HG03060 (cell line): ENCODE measurements at regions not wholly inside any gene's neighbourhood (a gene's known extent, or its start where the extent isn't known, plus 50 kb on each side); places are given as distances from the start of the nearest gene placed in this dataset.
"Not testable (repeated sequence)": the region's sequence is repeated elsewhere in the genome, so short reads cannot be mapped to it uniquely, and the experiment has no call there.

Source experiments
- ATAC-seq: cut with Tn5 transposase; IDR thresholded peaks from one replicate; pipeline ENCODE4 v1.9.1; 2021; ENCODE audit warnings: low read depth, moderate number of reproducible peaks; ENCODE audit not compliant: unreplicated experiment

DNA sequence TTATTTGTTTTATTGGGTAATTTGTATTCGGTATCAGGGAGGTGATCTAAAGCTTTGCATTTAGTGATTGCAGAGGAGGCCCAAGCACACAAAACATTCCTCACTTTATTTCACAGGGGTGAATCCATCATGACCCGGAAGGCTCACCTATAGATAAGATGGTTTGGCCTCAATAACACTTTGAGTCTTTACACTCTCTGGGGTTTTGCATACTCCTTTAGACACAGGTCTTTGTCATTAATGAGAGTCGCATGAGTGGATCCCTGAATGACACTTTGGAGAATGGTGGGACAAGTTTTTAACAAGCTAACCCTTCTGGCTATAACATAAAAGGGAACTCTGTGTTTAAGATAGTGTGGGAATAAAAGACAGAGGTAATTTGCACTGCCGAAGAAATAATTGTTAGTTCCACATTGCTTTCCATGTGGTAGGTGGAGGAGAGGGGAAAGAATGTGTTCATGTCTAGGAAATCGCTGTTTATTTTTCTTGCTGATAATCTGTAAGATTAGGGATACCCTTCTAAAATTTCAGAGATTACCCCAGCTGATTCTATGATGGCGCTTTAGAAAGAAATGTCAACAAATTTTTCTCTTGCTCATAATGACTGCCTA, 455.8 kb downstream of the TFEC start:
- no peak for ATAC-seq

DNA sequence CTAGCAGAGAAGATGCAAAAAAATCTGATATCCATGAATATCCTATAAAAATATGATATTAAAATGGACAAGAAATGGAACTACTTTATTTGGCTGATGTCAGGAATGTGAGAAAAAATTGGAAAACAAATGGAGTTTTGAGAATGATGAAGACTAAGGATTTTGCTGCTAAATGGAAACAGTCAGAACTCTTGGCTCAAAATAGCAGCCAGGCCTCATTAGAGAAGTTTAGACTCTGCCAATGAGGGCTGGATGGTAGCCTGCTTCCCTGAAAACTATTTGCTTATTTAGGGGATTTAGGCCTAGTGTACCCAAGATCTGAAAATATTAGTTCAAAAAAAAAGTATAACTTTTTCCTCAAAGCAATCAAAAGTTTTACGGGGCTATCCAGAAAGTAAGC, 458.5 kb downstream of the TFEC start:
- ATAC-seq = no peak

DNA sequence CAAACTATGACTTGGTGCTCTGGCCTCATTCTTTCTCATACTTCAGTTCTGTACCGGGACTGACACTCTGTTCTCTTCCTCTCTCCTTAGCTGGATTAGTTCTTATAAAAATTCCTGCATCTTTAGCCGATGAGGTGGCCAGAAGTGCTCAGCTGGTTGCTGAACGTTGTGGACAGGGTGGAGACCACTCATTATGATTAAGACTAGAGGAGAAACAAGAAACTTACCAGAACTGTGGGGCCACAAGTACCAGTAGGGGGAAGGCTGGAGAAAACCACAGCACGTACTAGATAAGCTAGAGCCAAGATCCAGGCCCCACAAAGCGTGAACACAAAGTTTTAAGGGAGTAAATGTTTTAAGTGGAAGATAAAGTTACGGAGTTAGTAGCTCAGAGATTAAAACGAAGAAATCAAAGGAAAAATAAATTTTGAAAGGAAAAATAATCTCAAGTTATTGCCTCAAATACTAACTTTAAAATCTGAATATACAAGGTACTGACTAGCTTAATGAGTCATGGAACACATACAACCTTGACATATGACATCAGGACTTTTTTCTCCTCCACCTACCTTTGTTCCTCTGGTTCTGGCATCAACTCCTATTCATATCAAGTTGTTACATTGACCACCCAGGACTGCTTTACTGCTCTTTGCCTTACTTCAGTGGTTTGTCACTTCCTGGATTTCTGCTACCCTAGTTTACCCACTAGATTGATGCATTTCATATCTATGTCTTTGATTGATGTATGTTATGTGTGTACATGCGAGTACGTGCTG, 469.0 kb downstream of the TFEC start:
- no peak for ATAC-seq

DNA sequence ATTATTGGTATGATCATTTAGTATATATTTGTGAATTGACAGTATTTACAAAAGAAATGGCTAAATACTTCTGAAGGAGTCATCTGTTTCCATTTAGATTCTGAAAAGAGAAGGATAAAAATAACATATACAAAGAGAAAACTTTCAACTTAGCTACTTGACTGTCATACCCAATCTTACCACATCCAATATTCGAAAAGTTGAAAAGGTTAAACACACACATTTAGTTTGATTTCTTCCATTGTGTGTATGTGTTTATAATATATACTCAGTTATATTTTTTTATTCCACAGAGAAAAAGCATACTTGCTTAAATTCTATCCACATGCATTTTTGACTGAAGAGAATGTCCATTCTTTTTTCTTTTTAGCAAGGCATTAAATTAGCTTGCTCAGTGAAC, 470.7 kb downstream of the TFEC start:
- ATAC-seq = no peak

DNA sequence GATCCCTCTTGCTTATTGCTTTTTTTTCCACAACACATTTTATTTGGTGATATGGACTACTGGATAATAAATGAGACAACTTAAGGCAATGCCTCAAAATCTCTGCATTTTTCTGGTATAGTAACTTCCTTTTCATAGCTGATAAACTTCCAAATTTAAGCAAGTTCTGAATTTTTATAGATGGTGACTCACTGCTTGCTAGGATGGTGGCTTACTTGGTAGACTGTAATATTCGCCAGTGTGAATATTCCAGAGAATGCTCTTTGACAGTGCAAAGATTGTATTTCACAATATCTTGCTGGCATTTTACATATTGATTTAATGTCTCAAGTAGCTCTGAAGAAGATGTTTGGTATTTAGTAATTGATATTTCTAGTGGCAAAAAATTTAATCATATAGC, 472.4 kb downstream of the TFEC start:
- ATAC-seq = no peak

DNA sequence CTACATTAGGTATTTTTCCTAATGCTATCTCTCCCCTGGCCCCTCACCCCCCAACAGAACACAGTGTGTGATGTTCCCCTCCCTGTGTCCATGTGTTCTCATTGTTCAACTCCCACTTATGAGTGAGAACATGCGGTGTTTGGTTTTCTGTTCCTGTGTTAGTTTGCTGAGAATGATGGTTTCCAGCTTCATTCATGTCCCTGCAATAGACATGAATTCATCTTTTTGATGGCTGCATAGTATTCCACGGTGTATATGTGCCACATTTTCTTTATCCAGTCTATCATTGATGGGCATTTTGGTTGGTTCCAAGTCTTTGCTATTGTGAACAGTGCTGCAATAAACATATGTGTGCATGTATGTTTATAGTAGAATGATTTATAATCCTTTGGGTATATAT, 473.3 kb downstream of the TFEC start:
- ATAC-seq = not testable (repeated sequence)

DNA sequence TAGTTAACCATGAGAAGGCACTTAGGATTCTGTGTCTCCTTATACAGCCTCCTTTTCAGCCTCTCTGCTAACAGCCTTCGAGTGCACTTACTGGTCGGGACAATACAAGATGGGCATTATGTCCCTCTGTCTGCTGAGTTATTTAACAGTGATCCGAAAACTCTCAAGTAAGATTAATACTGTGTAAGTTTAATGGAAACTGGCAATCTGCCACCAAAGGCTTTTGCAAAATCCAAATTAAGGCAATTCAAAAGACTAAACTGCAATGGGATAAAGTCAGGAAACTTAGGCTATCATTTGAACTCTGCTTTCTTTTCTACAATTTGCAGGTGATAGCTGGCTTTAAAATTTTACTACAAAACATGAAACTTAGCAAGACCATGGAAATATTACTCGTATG, 477.8 kb downstream of the TFEC start:
- no peak for ATAC-seq

DNA sequence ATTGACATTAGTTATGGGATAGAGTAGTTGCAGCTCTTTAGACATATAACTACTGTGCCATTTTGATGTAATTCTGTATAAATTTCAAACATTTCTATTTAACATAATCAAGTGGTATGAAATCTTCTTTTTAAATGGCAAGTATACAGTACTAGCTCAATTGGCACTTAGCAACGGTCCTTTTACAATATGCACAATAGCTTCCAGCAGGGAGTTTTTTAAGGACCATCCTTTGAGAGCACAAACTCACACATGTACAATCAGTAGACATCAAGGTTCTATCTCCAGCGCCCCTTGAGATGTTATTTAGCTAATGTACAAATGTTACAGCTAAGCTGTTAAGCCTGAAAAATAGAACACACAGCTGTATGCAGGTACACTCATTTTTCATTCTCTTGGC, 480.7 kb downstream of the TFEC start:
- no peak for ATAC-seq

DNA sequence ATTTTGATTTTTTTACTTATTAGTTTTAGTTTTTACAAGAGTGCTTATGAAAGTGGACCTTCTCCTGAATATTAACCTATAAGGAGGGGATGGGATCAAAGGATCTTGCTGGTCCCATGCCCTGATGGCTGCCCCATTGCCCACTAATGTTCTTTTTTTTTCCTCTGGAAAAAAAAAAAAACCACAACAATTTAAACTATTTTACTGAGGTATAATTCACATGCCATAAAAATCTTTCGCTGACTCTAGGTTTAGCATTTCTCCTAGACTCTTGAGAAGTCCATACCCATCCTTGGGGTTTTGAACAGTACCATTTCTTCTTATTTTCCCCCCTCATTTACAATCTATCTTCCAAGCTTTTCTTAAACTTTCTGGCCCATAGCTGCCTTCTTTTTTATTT, 481.8 kb downstream of the TFEC start:
- ATAC-seq = no peak

DNA sequence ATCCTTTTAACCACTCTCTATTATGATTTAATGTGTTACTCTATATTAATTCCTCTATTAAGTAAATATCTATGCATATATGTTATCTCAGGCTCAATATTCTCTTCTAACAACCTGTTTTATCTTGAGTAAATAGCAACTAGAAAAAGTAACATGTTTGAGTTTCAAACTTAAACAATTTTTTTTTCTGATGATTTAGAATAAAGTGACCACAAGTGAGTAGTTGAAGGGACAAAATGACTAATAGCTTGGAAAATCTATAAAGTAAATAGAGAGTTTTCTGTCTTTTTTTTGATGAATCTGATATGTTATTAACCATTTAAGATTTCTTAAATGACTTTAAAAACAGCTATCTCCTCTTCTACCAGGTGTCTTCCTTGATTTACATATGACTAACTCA, 483.8 kb downstream of the TFEC start:
- ATAC-seq = no peak

DNA sequence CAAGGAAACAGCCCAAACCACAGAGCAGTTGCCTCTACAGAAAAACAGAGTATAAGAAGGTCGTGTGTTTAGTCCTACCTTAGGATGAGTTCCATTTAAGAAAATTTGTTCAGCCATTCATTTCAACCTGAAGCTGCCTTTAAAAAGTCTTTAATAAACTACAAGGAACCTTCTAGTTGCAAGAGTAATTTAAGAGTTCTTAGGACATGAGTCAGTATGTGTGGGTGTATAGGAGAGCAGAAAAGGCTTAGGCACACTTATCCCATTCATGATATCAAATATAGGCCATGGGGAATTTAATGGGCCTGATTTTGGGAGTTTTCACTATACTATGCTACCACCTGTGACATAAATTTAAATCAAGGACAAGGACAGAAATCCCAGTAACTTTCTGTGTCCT, 496.8 kb downstream of the TFEC start:
- ATAC-seq = no peak

DNA sequence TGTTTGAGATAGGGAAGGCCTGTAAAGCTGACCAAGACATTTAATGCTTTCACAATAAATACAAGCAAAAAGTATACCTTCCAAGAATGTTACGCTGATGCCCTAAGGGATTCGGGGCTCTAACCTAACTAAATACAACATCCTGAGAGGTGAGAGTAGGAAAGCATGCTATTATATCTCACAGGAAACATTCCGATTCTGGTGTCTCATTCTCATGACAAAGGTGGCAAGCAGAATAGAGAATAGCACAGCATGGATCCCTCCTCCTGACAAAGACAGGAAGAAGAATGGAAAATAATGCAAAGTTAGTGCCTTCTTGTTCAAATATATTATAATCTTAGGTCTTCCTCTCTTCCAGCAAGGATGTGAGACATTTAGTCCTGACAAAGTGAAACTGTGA, 504.3 kb downstream of the TFEC start:
- ATAC-seq = no peak

DNA sequence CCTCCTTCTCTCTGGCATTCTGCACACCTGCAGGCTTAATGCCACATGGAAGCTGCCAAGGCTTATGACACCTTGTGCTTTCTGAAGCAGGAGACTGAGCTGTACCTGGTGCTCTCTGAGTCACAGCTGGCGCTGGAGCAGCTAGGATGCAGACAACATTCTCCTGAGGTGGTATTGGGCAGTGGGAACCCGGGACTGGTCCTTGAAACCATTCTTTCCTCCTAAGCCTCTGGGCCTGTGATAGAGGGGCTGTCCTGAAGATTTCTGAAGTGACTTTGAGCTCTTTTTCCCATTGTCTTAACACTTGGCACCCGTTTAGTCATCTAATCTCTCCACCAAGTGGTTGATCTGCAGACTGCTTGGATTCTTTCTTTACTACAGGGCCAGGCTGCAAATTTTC, 508.4 kb downstream of the TFEC start:
- ATAC-seq = no peak

DNA sequence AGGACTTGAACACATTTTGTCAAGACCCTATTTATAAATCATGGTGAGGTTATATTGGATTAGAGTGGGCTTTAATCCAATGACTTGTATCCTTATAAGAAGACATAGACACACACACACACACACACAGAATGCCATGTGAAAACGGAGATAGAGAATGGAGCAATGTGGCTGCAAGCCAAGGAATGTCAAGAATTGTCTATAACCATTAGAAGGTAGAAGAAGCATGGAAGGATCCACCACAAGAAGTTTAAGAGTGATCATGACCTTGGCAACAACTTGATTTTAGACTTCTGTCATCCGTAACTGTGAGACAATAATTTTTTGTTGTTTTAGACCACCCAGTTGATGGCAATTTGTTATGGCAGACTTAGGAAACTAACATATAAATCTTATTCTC, 514.2 kb downstream of the TFEC start:
- no peak for ATAC-seq

DNA sequence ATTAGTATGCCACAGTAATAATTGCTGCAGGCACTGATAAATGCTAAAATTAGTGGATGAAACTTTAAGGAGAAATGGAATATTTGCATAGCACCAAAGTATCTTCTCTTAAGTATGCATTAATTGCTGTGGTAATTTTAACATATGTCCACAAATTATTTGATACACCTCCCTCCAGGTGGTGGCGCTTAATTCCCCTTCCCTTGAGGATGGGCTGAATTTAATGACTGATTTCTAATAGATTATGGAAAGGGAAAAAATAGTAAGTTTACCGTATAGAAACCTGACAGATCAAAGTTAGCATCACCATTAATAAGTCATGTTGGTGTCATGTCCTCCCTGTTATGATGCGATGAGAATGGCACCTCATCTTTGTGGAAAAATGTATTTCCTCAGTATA, 519.2 kb downstream of the TFEC start:
- no peak for ATAC-seq

DNA sequence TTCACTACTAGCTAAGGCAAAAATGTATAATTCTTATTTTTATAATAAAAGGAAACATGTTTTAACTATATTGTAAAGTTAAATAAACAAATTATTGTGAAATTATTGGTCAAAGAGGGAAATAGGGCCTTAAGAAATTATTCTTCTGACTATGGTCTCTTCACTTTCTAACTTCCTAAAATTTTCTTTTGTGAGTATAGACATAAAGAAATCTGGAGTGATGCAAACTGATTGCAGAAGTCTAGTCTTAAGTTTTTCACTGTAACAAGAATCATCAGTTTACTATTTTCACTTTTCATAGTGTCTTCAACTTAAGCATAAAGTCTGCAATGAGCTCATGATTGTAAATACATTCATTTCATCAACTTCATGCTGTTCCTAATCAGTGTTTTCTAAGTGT, 525.4 kb downstream of the TFEC start:
- no peak for ATAC-seq

DNA sequence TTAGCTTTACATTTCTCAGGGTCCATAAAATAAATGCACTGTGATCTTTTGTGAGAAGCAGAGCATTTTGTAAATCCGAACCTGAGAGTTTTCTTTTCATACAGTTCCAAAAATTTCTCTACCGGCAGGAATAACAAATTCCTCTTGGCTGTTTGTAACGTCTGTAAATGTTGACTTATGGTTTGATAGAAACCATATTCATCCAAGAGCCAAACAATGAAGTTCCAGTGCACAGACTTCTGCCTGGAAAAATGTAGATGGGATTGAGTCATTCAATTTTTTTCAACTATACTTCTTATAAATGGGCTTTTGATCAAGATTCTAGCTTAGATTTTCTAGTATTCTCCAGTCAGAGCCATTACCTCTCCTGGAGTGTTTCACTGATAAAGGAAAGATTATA, 530.6 kb downstream of the TFEC start:
- no peak for ATAC-seq

DNA sequence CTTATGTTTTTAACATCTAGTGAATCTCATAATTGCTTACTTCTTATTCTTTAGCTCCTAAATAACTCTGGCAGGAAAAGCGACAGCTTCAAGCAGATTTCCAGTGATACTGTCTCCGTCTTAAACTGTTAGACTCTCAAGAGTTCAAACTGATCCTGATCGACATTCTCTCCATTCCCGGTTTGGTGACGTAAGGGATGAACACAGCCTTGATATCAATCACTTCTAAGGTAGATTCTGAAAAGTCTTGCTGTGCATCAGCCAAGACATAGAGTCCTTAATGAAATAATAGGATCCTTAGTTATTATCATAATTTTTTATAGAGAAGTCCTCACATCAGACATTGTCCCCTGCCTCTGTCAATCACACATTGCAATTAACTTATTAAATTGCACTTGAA, 534.6 kb downstream of the TFEC start:
- no peak for ATAC-seq

DNA sequence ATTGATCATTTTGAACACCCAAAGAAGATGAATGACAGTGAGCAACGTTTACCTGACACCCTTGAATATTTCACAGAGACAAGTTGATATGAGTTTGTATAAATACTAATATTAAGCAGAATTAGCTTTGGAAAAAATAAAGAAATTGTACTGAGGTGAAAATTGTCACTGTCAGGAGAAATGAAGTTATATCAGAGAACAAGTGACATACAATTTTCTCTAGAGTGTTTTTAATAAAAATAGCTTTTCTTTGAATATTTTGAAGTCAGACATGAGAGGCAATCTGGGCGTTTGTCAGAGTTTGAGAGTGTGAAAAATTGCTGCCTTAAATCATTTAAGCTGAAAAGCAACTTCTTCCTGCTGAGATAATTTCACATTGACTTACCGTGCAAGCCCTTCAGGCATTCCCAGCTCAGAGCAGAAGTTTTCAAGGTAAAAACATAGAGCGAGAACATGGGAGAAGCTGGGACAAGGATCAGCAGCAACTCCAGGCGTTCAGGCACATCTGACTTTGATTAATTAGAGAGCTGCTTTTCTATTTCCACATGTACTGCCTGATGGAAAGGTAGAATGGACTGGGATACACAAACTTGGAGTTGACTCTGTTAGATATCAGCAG, 535.9 kb downstream of the TFEC start:
- no peak for ATAC-seq

DNA sequence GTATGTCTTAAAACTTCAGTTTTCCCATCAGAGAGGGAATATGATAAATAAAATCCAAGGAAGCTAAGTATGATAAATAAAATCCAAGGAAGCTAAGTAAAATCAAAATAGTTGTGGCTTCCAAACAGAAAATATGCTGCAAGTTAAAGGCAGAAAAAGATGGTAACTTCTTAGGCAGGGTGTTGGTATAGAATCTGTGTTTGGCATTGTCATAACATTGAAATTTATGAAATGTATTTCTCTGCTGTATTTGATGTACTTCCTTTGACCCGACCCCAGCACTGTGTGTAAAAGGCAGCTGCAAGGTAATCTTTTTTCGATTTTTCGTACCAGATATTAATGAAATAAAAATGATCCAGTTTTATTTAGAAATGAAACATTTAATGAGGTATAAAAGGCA, 537.2 kb downstream of the TFEC start:
- no peak for ATAC-seq

DNA sequence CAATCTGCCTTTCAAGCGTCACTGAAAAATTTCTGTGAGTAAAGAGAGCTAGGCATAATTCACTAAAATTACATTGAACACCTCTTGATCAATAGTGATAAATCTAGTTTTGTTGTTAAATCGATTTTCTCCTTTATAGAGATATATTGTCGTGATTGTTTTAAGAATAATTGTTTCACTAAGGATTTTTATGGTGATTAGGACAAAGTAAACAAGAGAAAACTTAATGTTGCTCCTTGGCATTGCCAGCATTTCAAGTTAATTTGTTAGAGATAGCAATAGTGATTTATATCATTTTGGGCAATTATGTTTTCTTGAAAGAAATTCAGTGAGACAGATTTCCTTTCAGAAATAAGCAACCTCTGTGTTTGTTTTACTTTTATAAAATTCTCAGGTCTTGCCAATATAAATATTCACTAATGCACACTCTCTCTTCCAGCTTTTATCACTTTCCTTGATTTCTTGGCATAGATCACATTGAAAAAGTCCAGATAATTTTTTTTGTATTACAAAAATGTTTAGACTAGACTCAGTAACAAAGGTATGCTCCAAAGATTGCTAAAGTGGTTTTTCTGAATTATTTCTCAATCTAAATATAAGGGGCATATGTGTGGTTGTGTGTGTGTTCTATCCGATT, 538.7 kb downstream of the TFEC start:
- ATAC-seq = no peak

DNA sequence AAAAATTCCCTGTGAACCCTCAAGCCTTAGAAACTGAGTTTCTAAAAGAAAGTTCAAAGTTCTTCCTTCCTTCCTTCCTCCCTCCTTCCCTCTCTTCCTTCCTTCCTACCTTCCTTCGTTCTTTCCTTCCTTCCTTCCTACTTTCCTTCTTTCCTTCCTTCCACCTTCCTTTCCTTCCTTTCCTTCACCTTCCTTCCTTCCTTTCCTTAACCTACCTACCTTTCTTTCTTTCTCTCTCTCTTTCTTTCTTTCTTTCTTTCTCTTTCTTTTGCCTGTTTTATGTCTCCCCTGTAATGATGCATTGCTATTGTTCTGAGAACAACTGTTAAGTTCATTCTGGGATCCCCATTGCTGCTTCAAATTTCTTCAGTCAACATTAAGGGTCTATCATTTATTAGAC, 551.1 kb downstream of the TFEC start:
- no peak for ATAC-seq
